ENCODE measurements at regions not wholly inside any gene's neighbourhood (a gene's known extent, or its start where the extent isn't known, plus 50 kb on each side); places are given as distances from the start of the nearest gene placed in this dataset.

DNA sequence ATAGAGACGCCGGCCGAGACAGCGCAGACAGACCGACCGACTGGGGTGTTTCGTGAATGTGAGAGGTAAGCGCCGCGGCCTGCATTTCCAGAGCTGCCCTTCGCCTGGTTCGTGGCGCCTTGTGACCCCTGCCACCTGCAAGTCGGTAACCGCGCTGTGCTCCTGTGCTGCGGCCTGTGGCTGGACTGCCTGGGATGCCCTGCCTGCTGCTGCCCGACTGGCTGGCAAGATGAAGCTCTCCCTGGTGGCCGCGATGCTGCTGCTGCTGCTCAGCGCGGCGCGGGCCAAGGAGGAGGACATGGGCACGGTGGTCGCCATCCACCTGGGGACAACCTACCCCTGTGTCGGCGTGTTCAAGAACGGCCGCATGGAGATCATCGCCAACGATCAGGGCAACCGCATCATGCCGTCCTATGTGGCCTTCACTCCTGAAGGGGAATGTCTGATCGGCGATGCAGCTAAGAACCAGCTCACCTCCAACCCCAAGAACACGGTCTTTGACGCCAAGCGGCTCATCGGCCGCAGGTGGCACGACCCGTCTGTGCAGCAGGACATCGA lies 150.8 kb downstream of the RRAGC start:
- TF ChIP-seq RARB (CRISPR knock-in tag; IDR thresholded peaks at IDR 0.05) = no peak
- TF ChIP-seq, protein P1, sequence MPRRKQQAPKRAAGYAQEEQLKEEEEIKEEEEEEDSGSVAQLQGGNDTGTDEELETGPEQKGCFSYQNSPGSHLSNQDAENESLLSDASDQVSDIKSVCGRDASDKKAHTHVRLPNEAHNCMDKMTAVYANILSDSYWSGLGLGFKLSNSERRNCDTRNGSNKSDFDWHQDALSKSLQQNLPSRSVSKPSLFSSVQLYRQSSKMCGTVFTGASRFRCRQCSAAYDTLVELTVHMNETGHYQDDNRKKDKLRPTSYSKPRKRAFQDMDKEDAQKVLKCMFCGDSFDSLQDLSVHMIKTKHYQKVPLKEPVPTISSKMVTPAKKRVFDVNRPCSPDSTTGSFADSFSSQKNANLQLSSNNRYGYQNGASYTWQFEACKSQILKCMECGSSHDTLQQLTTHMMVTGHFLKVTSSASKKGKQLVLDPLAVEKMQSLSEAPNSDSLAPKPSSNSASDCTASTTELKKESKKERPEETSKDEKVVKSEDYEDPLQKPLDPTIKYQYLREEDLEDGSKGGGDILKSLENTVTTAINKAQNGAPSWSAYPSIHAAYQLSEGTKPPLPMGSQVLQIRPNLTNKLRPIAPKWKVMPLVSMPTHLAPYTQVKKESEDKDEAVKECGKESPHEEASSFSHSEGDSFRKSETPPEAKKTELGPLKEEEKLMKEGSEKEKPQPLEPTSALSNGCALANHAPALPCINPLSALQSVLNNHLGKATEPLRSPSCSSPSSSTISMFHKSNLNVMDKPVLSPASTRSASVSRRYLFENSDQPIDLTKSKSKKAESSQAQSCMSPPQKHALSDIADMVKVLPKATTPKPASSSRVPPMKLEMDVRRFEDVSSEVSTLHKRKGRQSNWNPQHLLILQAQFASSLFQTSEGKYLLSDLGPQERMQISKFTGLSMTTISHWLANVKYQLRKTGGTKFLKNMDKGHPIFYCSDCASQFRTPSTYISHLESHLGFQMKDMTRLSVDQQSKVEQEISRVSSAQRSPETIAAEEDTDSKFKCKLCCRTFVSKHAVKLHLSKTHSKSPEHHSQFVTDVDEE (CRISPR knock-in tag; IDR thresholded peaks at IDR 0.05) = no peak
- no peak for TF ChIP-seq ARNTL (CRISPR knock-in tag; IDR thresholded peaks at IDR 0.05; ENCODE audit: borderline replicate concordance, low read depth)
- no peak for TF ChIP-seq PPARA (CRISPR knock-in tag; IDR thresholded peaks at IDR 0.05; ENCODE audit: borderline replicate concordance)
- TF ChIP-seq ZFP3 (CRISPR knock-in tag; IDR thresholded peaks at IDR 0.05) = no peak
- no peak for TF ChIP-seq ESRRG (CRISPR knock-in tag; IDR thresholded peaks at IDR 0.05)
- no peak for TF ChIP-seq ISL1 (CRISPR knock-in tag; IDR thresholded peaks at IDR 0.05)
- no peak for TF ChIP-seq ZNF565 (CRISPR knock-in tag; conservative IDR thresholded peaks at IDR 0.05; ENCODE audit: low read depth)

Measured in SK-N-SH treated with all-trans-retinoic acid at 6 μM for 48 hours (cell line).